ENCODE measurements at regions not wholly inside any gene's neighbourhood (a gene's known extent, or its start where the extent isn't known, plus 50 kb on each side); places are given as distances from the start of the nearest gene placed in this dataset.

DNA sequence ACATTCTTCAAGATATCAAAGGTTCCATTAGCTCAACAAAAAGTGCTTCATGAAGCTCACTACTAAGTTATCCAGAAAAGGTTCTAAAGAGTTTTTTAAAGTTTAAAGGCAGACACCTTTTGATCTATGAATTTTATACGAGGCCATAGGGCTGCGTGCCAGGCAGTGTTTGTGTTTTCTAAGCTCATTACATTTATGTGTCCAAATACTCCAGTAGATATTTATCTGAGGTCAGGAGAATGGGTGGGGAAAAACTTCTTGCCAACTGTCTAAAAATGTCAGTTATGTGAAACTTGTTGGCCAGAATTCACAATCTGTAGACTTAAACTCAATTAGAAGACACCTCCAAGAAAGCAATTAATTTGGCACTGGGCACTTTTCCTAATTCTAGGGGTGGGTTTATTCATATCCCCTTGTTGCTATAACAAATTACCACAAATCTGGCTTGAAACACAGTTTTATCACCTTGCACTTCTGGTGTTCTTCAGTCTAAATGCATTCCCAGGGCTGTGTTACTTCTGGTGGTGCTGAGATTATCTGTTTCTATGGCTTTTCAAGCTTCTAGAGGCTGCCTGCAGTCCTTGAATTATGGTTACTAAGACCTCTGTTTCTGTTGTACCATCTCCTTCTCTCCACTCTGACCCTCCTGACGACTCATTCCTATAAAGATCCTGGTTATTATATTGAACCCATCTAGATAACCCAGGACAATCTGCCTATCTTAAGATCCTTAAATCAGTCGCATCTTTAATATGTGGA lies 1030.4 kb upstream of the CNTN5 start:
- Histone ChIP-seq H3K9ac (ENCODE audit: low read length) (no peak overlapping the region), H3K27ac (ENCODE audit: low read depth, low read length) (no peak overlapping the region), H3K4me3 (ENCODE audit: low read length) (no peak overlapping the region), H3K18ac (ENCODE audit: low read length) (no peak overlapping the region), H3K27me3 (ENCODE audit: insufficient read depth, low read length, poor library complexity) (no peaks in the 10 kb centered on the region), H2BK120ac (ENCODE audit: low read depth, low read length) (no peak overlapping the region), H2BK5ac (ENCODE audit: low read length) (no peak overlapping the region), H3K79me1 (ENCODE audit: low read length) (no peaks in the 10 kb centered on the region), H3K79me2 (ENCODE audit: control insufficient read depth, insufficient read depth, low read length) (no peaks in the 10 kb centered on the region), H3K36me3 (ENCODE audit: control insufficient read depth, insufficient read depth, low read length) (no peaks in the 10 kb centered on the region), H2AK5ac (ENCODE audit: low read length) (no peak overlapping the region), H3K23ac (ENCODE audit: low read length) (no peak overlapping the region), H3K56ac (ENCODE audit: low read length) (no peak overlapping the region), H3K4me2 (ENCODE audit: low read length) (no peak overlapping the region), H4K5ac (ENCODE audit: low read length) (no peak overlapping the region), H4K8ac (ENCODE audit: low read depth, low read length) (no peak overlapping the region), H3K4me1 (ENCODE audit: control insufficient read depth, low read depth, low read length) (no peaks in the 10 kb centered on the region), H2BK15ac (replicated peaks; ENCODE audit: low read depth) (no peak overlapping the region), H3K4ac (ENCODE audit: low read depth, low read length) (no peak overlapping the region)
- DNase-seq: no peak
- WGBS (ENCODE audit: extremely low coverage, insufficient coverage, low lambda C conversion rate): no CpG with 5 or more reads among the region's 4 CpGs

DNA sequence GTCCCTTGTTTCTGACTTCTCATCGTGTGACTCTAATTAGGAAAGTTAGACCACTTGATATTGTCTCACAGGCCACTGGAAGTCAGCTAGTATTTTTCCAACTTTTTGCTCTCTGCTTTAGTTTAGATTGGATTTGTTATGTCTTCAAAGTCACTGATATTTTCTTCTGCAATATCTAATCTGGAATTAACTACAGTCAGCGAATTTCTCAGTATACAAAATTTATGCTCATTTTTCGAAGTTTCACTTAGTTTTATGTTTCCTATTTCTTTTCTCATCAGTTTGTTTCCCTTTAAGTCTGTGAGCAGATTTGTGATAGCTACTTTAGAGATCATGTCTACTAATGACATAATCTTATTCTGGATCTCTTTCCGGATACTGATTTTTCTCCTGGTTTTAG lies 1027.2 kb upstream of the CNTN5 start:
- H3K4ac ChIP-seq (ENCODE audit: low read depth, low read length): no peak overlapping the region
- H4K8ac ChIP-seq (ENCODE audit: low read depth, low read length): no peak overlapping the region
- no peak overlapping the region for H3K9ac ChIP-seq (ENCODE audit: low read length)
- no peak overlapping the region for H3K56ac ChIP-seq (ENCODE audit: low read length)
- no CpG with 5 or more reads among the region's 4 CpGs for WGBS (ENCODE audit: extremely low coverage, insufficient coverage, low lambda C conversion rate)
- H3K27ac ChIP-seq (ENCODE audit: low read depth, low read length): no peak overlapping the region
- no peak for DNase-seq
- H3K36me3 ChIP-seq (ENCODE audit: control insufficient read depth, insufficient read depth, low read length): no peaks in the 10 kb centered on the region
- no peaks in the 10 kb centered on the region for H3K79me2 ChIP-seq (ENCODE audit: control insufficient read depth, insufficient read depth, low read length)
- no peak overlapping the region for H2BK5ac ChIP-seq (ENCODE audit: low read length)
- H3K18ac ChIP-seq (ENCODE audit: low read length): no peak overlapping the region
- H3K27me3 ChIP-seq (ENCODE audit: insufficient read depth, low read length, poor library complexity): no peaks in the 10 kb centered on the region
- no peak overlapping the region for H2AK5ac ChIP-seq (ENCODE audit: low read length)
- no peaks in the 10 kb centered on the region for H3K79me1 ChIP-seq (ENCODE audit: low read length)
- H3K4me2 ChIP-seq (ENCODE audit: low read length): no peak overlapping the region
- no peak overlapping the region for H3K4me3 ChIP-seq (ENCODE audit: low read length)
- no peak overlapping the region for H3K23ac ChIP-seq (ENCODE audit: low read length)
- no peak overlapping the region for H2BK15ac ChIP-seq (replicated peaks; ENCODE audit: low read depth)
- H3K4me1 ChIP-seq (ENCODE audit: control insufficient read depth, low read depth, low read length): no peaks in the 10 kb centered on the region
- no peak overlapping the region for H4K5ac ChIP-seq (ENCODE audit: low read length)
- H2BK120ac ChIP-seq (ENCODE audit: low read depth, low read length): no peak overlapping the region

DNA sequence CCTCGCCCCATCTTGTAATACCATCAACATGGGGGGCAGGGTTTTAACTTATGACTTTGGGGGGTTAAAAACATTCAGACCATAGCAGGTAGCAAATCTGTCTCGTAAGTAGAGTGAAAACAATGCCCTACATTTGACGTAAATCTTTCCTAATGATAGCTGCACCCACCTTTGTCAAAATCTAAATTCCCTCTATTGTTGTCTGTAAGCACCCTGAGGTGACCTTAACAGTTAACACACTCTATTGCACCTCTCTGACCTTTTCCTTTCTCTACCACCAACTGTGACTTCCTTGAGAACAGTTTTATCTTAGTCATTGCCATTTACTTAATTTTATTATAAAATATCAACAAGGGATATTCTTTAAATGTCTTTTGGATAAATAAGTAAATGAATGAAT lies 1024.9 kb upstream of the CNTN5 start:
- Histone ChIP-seq H4K8ac (ENCODE audit: low read depth, low read length) (no peak overlapping the region), H3K4ac (ENCODE audit: low read depth, low read length) (no peak overlapping the region), H2AK5ac (ENCODE audit: low read length) (no peak overlapping the region), H3K79me2 (ENCODE audit: control insufficient read depth, insufficient read depth, low read length) (no peaks in the 10 kb centered on the region), H2BK120ac (ENCODE audit: low read depth, low read length) (no peak overlapping the region), H3K27ac (ENCODE audit: low read depth, low read length) (no peak overlapping the region), H3K9ac (ENCODE audit: low read length) (no peak overlapping the region), H3K23ac (ENCODE audit: low read length) (no peak overlapping the region), H3K4me1 (ENCODE audit: control insufficient read depth, low read depth, low read length) (no peaks in the 10 kb centered on the region), H4K5ac (ENCODE audit: low read length) (no peak overlapping the region), H2BK15ac (replicated peaks; ENCODE audit: low read depth) (no peak overlapping the region), H2BK5ac (ENCODE audit: low read length) (no peak overlapping the region), H3K36me3 (ENCODE audit: control insufficient read depth, insufficient read depth, low read length) (no peaks in the 10 kb centered on the region), H3K4me2 (ENCODE audit: low read length) (no peak overlapping the region), H3K18ac (ENCODE audit: low read length) (no peak overlapping the region), H3K56ac (ENCODE audit: low read length) (no peak overlapping the region), H3K4me3 (ENCODE audit: low read length) (no peak overlapping the region), H3K27me3 (ENCODE audit: insufficient read depth, low read length, poor library complexity) (no peaks in the 10 kb centered on the region), H3K79me1 (ENCODE audit: low read length) (no peaks in the 10 kb centered on the region)
- no CpG with 5 or more reads among the region's 3 CpGs for WGBS (ENCODE audit: extremely low coverage, insufficient coverage, low lambda C conversion rate)
- DNase-seq: peak; percentile 65

DNA sequence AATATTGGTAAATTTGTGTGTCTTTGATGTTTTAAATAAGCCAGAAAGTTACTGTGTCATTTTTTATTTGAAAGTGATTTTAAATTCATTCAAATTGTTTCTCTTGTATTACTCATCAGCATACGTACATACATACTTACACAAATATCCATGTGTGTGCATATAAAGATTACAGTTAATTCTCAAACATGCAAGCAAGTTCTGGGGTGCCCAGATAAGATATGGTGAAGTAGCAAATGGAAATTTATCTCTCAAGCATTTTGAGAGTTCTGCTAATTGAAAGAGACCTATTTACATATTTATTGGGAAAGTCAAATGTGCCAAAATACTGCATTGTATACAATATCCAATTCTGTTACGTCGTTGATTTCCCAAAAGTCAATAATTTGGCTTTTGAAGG lies 1024.0 kb upstream of the CNTN5 start:
- no peak for DNase-seq
- Histone ChIP-seq H4K5ac (ENCODE audit: low read length) (no peak overlapping the region), H3K18ac (ENCODE audit: low read length) (no peak overlapping the region), H3K9ac (ENCODE audit: low read length) (no peak overlapping the region), H3K4me2 (ENCODE audit: low read length) (no peak overlapping the region), H3K4me1 (ENCODE audit: control insufficient read depth, low read depth, low read length) (no peaks in the 10 kb centered on the region), H2AK5ac (ENCODE audit: low read length) (no peak overlapping the region), H2BK15ac (replicated peaks; ENCODE audit: low read depth) (no peak overlapping the region), H3K79me1 (ENCODE audit: low read length) (no peaks in the 10 kb centered on the region), H3K4ac (ENCODE audit: low read depth, low read length) (no peak overlapping the region), H3K36me3 (ENCODE audit: control insufficient read depth, insufficient read depth, low read length) (no peaks in the 10 kb centered on the region), H3K27me3 (ENCODE audit: insufficient read depth, low read length, poor library complexity) (no peaks in the 10 kb centered on the region), H3K4me3 (ENCODE audit: low read length) (no peak overlapping the region), H3K79me2 (ENCODE audit: control insufficient read depth, insufficient read depth, low read length) (no peaks in the 10 kb centered on the region), H4K8ac (ENCODE audit: low read depth, low read length) (no peak overlapping the region), H2BK120ac (ENCODE audit: low read depth, low read length) (no peak overlapping the region), H3K23ac (ENCODE audit: low read length) (no peak overlapping the region), H3K56ac (ENCODE audit: low read length) (no peak overlapping the region), H2BK5ac (ENCODE audit: low read length) (no peak overlapping the region), H3K27ac (ENCODE audit: low read depth, low read length) (no peak overlapping the region)
- WGBS (ENCODE audit: extremely low coverage, insufficient coverage, low lambda C conversion rate): no CpG with 5 or more reads among the region's 3 CpGs

DNA sequence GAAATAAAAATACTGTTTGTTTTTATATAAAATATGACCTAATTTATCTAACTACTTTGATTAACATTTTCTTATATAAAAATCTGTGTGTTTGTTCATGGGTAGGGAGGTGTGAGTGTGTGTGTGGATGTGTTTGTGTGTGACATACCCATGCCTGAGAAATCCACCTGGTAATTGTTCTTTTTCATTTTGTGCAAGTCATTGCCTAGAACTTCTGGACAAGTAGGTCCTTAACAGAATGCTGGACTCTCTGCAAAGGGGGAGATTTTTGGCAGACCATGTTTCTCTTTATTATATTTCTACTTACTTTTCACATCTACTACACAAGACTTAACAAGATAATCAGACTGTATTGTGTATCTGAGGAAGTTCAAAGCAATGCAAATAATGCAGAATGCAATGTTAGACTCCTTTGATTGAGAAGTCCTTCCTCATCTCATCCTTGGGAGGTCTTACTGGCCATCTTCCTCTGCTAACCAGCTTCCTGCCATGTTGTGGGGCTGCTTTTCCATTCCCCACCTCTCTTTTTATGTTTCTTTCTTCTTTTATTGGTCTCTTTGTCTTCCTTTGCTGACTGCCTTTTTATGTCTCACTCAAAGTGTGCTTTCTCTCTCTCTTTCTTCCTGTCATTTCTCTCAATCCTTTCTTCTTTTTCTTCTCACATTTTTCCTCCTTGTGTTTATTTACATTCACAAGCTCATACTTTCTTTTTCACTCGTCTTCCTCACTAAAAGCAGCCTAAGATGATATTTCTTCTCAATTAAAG lies 1017.0 kb upstream of the CNTN5 start:
- Histone ChIP-seq H4K8ac (ENCODE audit: low read depth, low read length) (no peak overlapping the region), H2BK5ac (ENCODE audit: low read length) (no peak overlapping the region), H3K27ac (ENCODE audit: low read depth, low read length) (no peak overlapping the region), H3K18ac (ENCODE audit: low read length) (no peak overlapping the region), H2BK120ac (ENCODE audit: low read depth, low read length) (no peak overlapping the region), H3K79me2 (ENCODE audit: control insufficient read depth, insufficient read depth, low read length) (no peaks in the 10 kb centered on the region), H3K27me3 (ENCODE audit: insufficient read depth, low read length, poor library complexity) (no peaks in the 10 kb centered on the region), H3K4ac (ENCODE audit: low read depth, low read length) (no peak overlapping the region), H3K79me1 (ENCODE audit: low read length) (no peaks in the 10 kb centered on the region), H3K4me1 (ENCODE audit: control insufficient read depth, low read depth, low read length) (no peaks in the 10 kb centered on the region), H3K23ac (ENCODE audit: low read length) (no peak overlapping the region), H3K4me2 (ENCODE audit: low read length) (no peak overlapping the region), H3K36me3 (ENCODE audit: control insufficient read depth, insufficient read depth, low read length) (no peaks in the 10 kb centered on the region), H2BK15ac (replicated peaks; ENCODE audit: low read depth) (no peak overlapping the region), H2AK5ac (ENCODE audit: low read length) (no peak overlapping the region), H3K56ac (ENCODE audit: low read length) (no peak overlapping the region), H3K4me3 (ENCODE audit: low read length) (no peak overlapping the region), H3K9ac (ENCODE audit: low read length) (no peak overlapping the region), H4K5ac (ENCODE audit: low read length) (no peak overlapping the region)
- no peak for DNase-seq
- 100% methylated on average over 1 of the region's 1 CpG for WGBS (ENCODE audit: extremely low coverage, insufficient coverage, low lambda C conversion rate)

Data from mesendoderm (in vitro differentiated cells).